Type B pancreatic cell (in vitro differentiated cells): ENCODE measurements at regions not wholly inside any gene's neighbourhood (a gene's known extent, or its start where the extent isn't known, plus 50 kb on each side); places are given as distances from the start of the nearest gene placed in this dataset.

Source experiments
- DNase-seq: peaks from one replicate; pipeline ENCODE4 v3.0.0; 2021; ENCODE audit warnings: mixed read lengths; ENCODE audit not compliant: unreplicated experiment; ENCODE audit errors: extremely low spot score
- H3K27ac Mint-ChIP-seq: 2 replicates; pipeline ENCODE4 v1.8.0; 2021; ENCODE audit warnings: mild to moderate bottlenecking, mixed read lengths
- H3K27me3 Mint-ChIP-seq: 2 replicates; pipeline ENCODE4 v1.8.0; 2021; ENCODE audit warnings: mixed read lengths
- H3K36me3 Mint-ChIP-seq: 2 replicates; pipeline ENCODE4 v1.8.0; 2021; ENCODE audit warnings: mixed read lengths
- H3K4me1 Mint-ChIP-seq: one replicate; pipeline ENCODE4 v1.8.0; 2021; ENCODE audit warnings: mixed read lengths; ENCODE audit not compliant: unreplicated experiment
- H3K4me3 Mint-ChIP-seq: 2 replicates; pipeline ENCODE4 v1.8.0; 2021; ENCODE audit warnings: mild to moderate bottlenecking, mixed read lengths
- H3K9me3 Mint-ChIP-seq: 2 replicates; pipeline ENCODE4 v1.8.0; 2021; ENCODE audit warnings: mixed read lengths
- CTCF ChIP-seq: fragments of 200-600 bp; sonication (generic); conservative IDR thresholded peaks from 2 replicates; pipeline ENCODE4 v1.5.0; 2021; ENCODE audit warnings: antibody characterized with exemption, mild to moderate bottlenecking

GRCh38 chr1:96944432-96945092 lies 223.0 kb downstream of the PTBP2 start:
- Mint-ChIP-seq H3K4me3 (no peak overlapping the region), H3K27me3 (no peaks in the 10 kb centered on the region), H3K27ac (no peak overlapping the region), H3K9me3 (no peaks in the 10 kb centered on the region), H3K36me3 (no peaks in the 10 kb centered on the region), H3K4me1 (peaks cover 6% of the 10 kb centered on the region)
- DNase-seq: no peak
- no peak for TF ChIP-seq CTCF

DNA sequence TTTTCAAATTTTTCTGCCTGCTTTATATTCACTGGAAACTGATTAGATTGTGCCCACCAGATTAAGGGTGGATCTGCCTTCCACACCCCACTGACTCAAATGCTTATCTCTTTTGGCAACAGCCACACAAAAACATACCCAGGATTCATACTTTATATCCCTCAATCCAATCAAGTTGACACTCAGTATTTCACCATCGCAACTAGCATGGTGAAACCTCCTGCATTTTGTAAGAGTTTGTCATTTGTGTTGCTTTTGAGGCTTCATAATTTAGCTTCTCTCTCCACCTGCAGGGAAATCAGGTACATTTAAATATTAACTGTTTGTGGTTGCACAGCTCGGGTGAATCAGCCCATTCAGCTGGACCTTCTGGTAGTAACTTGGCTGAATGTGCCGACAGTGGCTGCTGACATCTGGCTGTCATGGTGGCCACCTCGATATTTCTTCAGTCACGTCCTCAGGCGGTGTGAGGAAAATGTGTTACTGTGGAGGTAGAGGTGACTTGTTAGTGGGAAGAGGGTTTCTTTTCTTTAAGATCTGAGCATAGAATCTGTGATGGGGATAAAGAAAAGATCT lies 224.0 kb downstream of the PTBP2 start:
- no peak for TF ChIP-seq CTCF
- Mint-ChIP-seq H3K4me3 (no peak overlapping the region), H3K27me3 (no peaks in the 10 kb centered on the region), H3K27ac (no peak overlapping the region), H3K36me3 (no peaks in the 10 kb centered on the region), H3K9me3 (no peaks in the 10 kb centered on the region), H3K4me1 (peaks cover 6% of the 10 kb centered on the region)
- no peak for DNase-seq

DNA sequence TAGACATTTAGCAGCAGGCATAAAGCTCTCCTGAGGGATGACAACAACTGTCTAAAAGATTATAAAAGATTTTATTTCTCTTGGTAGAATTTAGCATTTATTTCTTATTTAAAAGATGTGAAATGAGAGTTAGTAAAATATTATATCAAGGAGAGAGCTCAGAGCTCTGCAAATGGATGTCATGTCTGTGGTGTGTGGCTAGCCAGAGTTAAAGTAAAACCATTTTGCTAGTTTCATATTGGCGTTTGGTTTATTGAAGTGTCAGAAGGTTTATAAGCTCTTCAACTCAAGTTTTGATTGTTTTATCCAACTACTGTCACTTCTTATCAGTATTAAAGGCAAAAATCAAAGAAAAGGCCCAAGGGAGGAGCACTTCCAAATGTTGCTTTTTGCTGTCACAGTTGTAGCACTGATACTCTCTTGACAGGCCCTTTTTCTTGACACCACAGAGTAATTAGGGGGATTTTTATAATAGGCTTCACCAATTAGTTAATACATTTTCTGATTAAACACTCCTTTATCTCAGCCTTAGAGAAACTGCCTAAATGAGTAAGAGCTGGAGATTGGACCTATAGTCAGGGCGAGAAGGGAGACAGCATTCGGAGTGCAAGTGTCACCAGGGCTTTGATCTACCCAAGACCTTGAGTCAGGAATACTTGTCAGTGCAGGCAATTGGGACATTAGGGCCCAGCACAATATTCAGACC lies 233.9 kb downstream of the PTBP2 start:
- Mint-ChIP-seq H3K4me1 (peaks cover 6% of the 10 kb centered on the region), H3K27me3 (no peaks in the 10 kb centered on the region), H3K27ac (no peak overlapping the region), H3K4me3 (no peak overlapping the region), H3K9me3 (no peaks in the 10 kb centered on the region), H3K36me3 (no peaks in the 10 kb centered on the region)
- TF ChIP-seq CTCF: no peak
- DNase-seq: no peak

DNA sequence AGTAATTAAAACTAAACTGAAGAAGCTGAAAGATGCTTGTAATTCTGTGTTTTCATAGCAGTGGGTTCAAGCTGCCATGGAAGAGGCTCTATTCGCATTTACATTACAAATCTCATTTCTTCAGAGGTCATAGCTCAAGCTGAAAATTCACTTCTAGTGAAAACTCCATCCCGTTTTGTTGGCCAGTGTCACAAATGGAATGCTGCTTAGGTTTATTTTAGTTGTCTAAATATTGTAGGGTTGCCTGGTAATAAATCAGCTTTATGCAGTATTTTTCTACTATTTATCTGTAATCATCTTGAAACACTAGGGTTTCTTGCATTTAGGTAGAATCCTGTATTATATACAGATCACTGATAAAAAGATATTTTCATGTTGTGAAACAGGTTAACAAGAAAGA lies 240.6 kb downstream of the PTBP2 start:
- no peak for TF ChIP-seq CTCF
- no peak overlapping the region for H3K27ac Mint-ChIP-seq
- H3K36me3 Mint-ChIP-seq: no peaks in the 10 kb centered on the region

DNA sequence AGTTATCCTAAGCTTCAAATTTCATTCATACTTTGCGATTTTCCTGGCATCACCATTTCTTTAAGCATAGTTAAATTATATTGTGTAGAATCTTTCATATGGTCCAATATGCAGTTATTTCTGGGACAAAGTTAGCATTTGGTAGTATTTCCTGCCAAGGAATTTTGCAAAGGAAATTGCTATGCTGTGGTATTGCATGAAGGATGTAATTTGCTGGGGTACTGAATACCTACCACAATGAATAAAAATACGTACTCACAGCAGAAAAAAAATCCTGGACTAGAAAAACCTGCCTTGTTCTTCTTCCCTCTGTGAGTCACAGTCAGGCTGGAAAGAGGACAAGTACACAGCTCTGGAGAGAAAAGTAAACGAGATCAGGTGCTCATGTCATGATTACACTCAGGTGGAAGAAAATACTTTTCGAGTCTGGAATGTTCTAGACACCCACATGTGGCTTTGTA lies 241.2 kb downstream of the PTBP2 start:
- Mint-ChIP-seq H3K4me3 (no peak overlapping the region), H3K36me3 (no peaks in the 10 kb centered on the region), H3K9me3 (no peaks in the 10 kb centered on the region), H3K4me1 (peaks cover 14% of the 10 kb centered on the region), H3K27me3 (no peaks in the 10 kb centered on the region), H3K27ac (no peak overlapping the region)
- no peak for DNase-seq
- TF ChIP-seq CTCF: no peak

More for the DNA sequence above, 240.6 kb downstream of the PTBP2 start:
- DNase-seq: no peak
- H3K4me3 Mint-ChIP-seq: no peak overlapping the region
- no peaks in the 10 kb centered on the region for H3K9me3 Mint-ChIP-seq
- H3K4me1 Mint-ChIP-seq: peaks cover 14% of the 10 kb centered on the region
- no peaks in the 10 kb centered on the region for H3K27me3 Mint-ChIP-seq
